ENCODE measurements at regions not wholly inside any gene's neighbourhood (a gene's known extent, or its start where the extent isn't known, plus 50 kb on each side); places are given as distances from the start of the nearest gene placed in this dataset.
A peak's percentile ranks its signal among the peaks of the same experiment; 100 is the strongest.

- no peaks in the 10 kb centered on the region for H3K27me3 Mint-ChIP-seq
- peaks cover 15% of the 10 kb centered on the region for H3K4me1 Mint-ChIP-seq
- peak overlapping the region; percentile 70 for H3K27ac Mint-ChIP-seq
- H3K36me3 Mint-ChIP-seq (ENCODE audit: low read depth), result no peaks in the 10 kb centered on the region
- no peak for DNase-seq
- H3K9me3 ChIP-seq (ENCODE audit: control insufficient read depth, low read length, poor library complexity, severe bottlenecking), result no peaks in the 10 kb centered on the region
- no peak overlapping the region for H3K4me3 Mint-ChIP-seq
- ATAC-seq, result no peak
Measured at GRCh38 chr6:14641423-14642135, 524.0 kb downstream of the CD83 start.

GRCh38 chr6:14642136-14642505 lies 524.5 kb downstream of the CD83 start:
- H3K9me3 ChIP-seq (ENCODE audit: control insufficient read depth, low read length, poor library complexity, severe bottlenecking), result no peaks in the 10 kb centered on the region
- ATAC-seq (no peak), DNase-seq (no peak)
- Mint-ChIP-seq H3K27ac (no peak overlapping the region), H3K4me3 (no peak overlapping the region), H3K4me1 (peaks cover 14% of the 10 kb centered on the region), H3K36me3 (ENCODE audit: low read depth) (no peaks in the 10 kb centered on the region), H3K27me3 (no peaks in the 10 kb centered on the region)

GRCh38 chr6:14642842-14643241 lies 525.3 kb downstream of the CD83 start:
- no peak overlapping the region for H3K4me3 Mint-ChIP-seq
- DNase-seq (no peak), ATAC-seq (no peak)
- H3K9me3 ChIP-seq (ENCODE audit: control insufficient read depth, low read length, poor library complexity, severe bottlenecking), result no peaks in the 10 kb centered on the region
- no peaks in the 10 kb centered on the region for H3K27me3 Mint-ChIP-seq
- H3K27ac Mint-ChIP-seq, result no peak overlapping the region
- H3K4me1 Mint-ChIP-seq, result peaks cover 11% of the 10 kb centered on the region
- no peaks in the 10 kb centered on the region for H3K36me3 Mint-ChIP-seq (ENCODE audit: low read depth)

- no peak overlapping the region for H3K4me3 Mint-ChIP-seq
- no peak overlapping the region for H3K27ac Mint-ChIP-seq
- DNase-seq (no peak), ATAC-seq (no peak)
- no peaks in the 10 kb centered on the region for H3K36me3 Mint-ChIP-seq (ENCODE audit: low read depth)
- peaks cover 10% of the 10 kb centered on the region for H3K4me1 Mint-ChIP-seq
- H3K9me3 ChIP-seq (ENCODE audit: control insufficient read depth, low read length, poor library complexity, severe bottlenecking), result no peaks in the 10 kb centered on the region
- H3K27me3 Mint-ChIP-seq, result no peaks in the 10 kb centered on the region
Measured at GRCh38 chr6:14644381-14644780, 526.8 kb downstream of the CD83 start.

GRCh38 chr6:14645221-14645620 lies 527.6 kb downstream of the CD83 start:
- H3K4me3 Mint-ChIP-seq, result no peak overlapping the region
- DNase-seq, result no peak

GRCh38 chr6:14645841-14646240 lies 528.3 kb downstream of the CD83 start:
- H3K27me3 Mint-ChIP-seq, result no peaks in the 10 kb centered on the region
- no peak for ATAC-seq

More at GRCh38 chr6:14645221-14645620, 527.6 kb downstream of the CD83 start:
- H3K9me3 ChIP-seq (ENCODE audit: control insufficient read depth, low read length, poor library complexity, severe bottlenecking), result no peaks in the 10 kb centered on the region
- Mint-ChIP-seq H3K4me1 (peaks cover 7% of the 10 kb centered on the region), H3K27ac (peak overlapping the region; percentile 48), H3K27me3 (no peaks in the 10 kb centered on the region), H3K36me3 (ENCODE audit: low read depth) (no peaks in the 10 kb centered on the region)
- no peak for ATAC-seq

GRCh38 chr6:14646371-14646770 lies 528.8 kb downstream of the CD83 start:
- H3K9me3 ChIP-seq (ENCODE audit: control insufficient read depth, low read length, poor library complexity, severe bottlenecking), result no peaks in the 10 kb centered on the region
- Mint-ChIP-seq H3K27ac (no peak overlapping the region), H3K27me3 (no peaks in the 10 kb centered on the region), H3K36me3 (ENCODE audit: low read depth) (no peaks in the 10 kb centered on the region), H3K4me1 (no peaks in the 10 kb centered on the region), H3K4me3 (no peak overlapping the region)
- no peak for DNase-seq
- ATAC-seq, result no peak

More at GRCh38 chr6:14645841-14646240, 528.3 kb downstream of the CD83 start:
- Mint-ChIP-seq H3K36me3 (ENCODE audit: low read depth) (no peaks in the 10 kb centered on the region), H3K4me3 (no peak overlapping the region), H3K27ac (no peak overlapping the region), H3K4me1 (peaks cover under 1% of the 10 kb centered on the region)
- no peak for DNase-seq
- no peaks in the 10 kb centered on the region for H3K9me3 ChIP-seq (ENCODE audit: control insufficient read depth, low read length, poor library complexity, severe bottlenecking)

- no peaks in the 10 kb centered on the region for H3K4me1 Mint-ChIP-seq
- H3K27me3 Mint-ChIP-seq, result no peaks in the 10 kb centered on the region
- H3K36me3 Mint-ChIP-seq (ENCODE audit: low read depth), result no peaks in the 10 kb centered on the region
- no peaks in the 10 kb centered on the region for H3K9me3 ChIP-seq (ENCODE audit: control insufficient read depth, low read length, poor library complexity, severe bottlenecking)
- no peak overlapping the region for H3K4me3 Mint-ChIP-seq
- H3K27ac Mint-ChIP-seq, result no peak overlapping the region
- ATAC-seq (no peak), DNase-seq (no peak)
Measured at GRCh38 chr6:14647357-14647756, 529.8 kb downstream of the CD83 start.

- no peaks in the 10 kb centered on the region for H3K9me3 ChIP-seq (ENCODE audit: control insufficient read depth, low read length, poor library complexity, severe bottlenecking)
- no peaks in the 10 kb centered on the region for H3K36me3 Mint-ChIP-seq (ENCODE audit: low read depth)
- no peak for DNase-seq
- no peak for ATAC-seq
- H3K27me3 Mint-ChIP-seq, result no peaks in the 10 kb centered on the region
- no peak overlapping the region for H3K27ac Mint-ChIP-seq
- H3K4me3 Mint-ChIP-seq, result no peak overlapping the region
- H3K4me1 Mint-ChIP-seq, result peaks cover 23% of the 10 kb centered on the region
Measured at GRCh38 chr6:14652536-14652935, 535.0 kb downstream of the CD83 start.

- ATAC-seq, result peak; percentile 14
Measured at GRCh38 chr6:14655201-14656061, 537.9 kb downstream of the CD83 start.

GRCh38 chr6:14656078-14656521 lies 538.5 kb downstream of the CD83 start:
- H3K9me3 ChIP-seq (ENCODE audit: control insufficient read depth, low read length, poor library complexity, severe bottlenecking), result no peaks in the 10 kb centered on the region
- DNase-seq (no peak), ATAC-seq (peak; percentile 50)
- Mint-ChIP-seq H3K4me1 (peaks cover 35% of the 10 kb centered on the region), H3K36me3 (ENCODE audit: low read depth) (no peaks in the 10 kb centered on the region), H3K27ac (peak overlapping the region; percentile 92), H3K27me3 (no peaks in the 10 kb centered on the region), H3K4me3 (peak overlapping the region; percentile 58)

More at GRCh38 chr6:14655201-14656061, 537.9 kb downstream of the CD83 start:
- Mint-ChIP-seq H3K36me3 (ENCODE audit: low read depth) (no peaks in the 10 kb centered on the region), H3K4me3 (peak overlapping the region; percentile 58), H3K4me1 (peaks cover 35% of the 10 kb centered on the region), H3K27me3 (no peaks in the 10 kb centered on the region), H3K27ac (peak overlapping the region; percentile 92)
- DNase-seq, result no peak
- no peaks in the 10 kb centered on the region for H3K9me3 ChIP-seq (ENCODE audit: control insufficient read depth, low read length, poor library complexity, severe bottlenecking)

- DNase-seq (no peak), ATAC-seq (no peak)
- H3K27ac Mint-ChIP-seq, result peak overlapping the region; percentile 92
- H3K4me1 Mint-ChIP-seq, result peaks cover 35% of the 10 kb centered on the region
- H3K9me3 ChIP-seq (ENCODE audit: control insufficient read depth, low read length, poor library complexity, severe bottlenecking), result no peaks in the 10 kb centered on the region
- no peaks in the 10 kb centered on the region for H3K36me3 Mint-ChIP-seq (ENCODE audit: low read depth)
- no peaks in the 10 kb centered on the region for H3K27me3 Mint-ChIP-seq
- H3K4me3 Mint-ChIP-seq, result peak overlapping the region; percentile 47
Measured at GRCh38 chr6:14656649-14657048, 539.1 kb downstream of the CD83 start.

GRCh38 chr6:14658030-14658429 lies 540.5 kb downstream of the CD83 start:
- Mint-ChIP-seq H3K36me3 (ENCODE audit: low read depth) (no peaks in the 10 kb centered on the region), H3K4me3 (no peak overlapping the region), H3K4me1 (peaks cover 35% of the 10 kb centered on the region), H3K27ac (no peak overlapping the region), H3K27me3 (no peaks in the 10 kb centered on the region)
- DNase-seq (no peak), ATAC-seq (no peak)
- no peaks in the 10 kb centered on the region for H3K9me3 ChIP-seq (ENCODE audit: control insufficient read depth, low read length, poor library complexity, severe bottlenecking)
